ENCODE measurements at regions not wholly inside any gene's neighbourhood (a gene's known extent, or its start where the extent isn't known, plus 50 kb on each side); places are given as distances from the start of the nearest gene placed in this dataset.
"Not testable (repeated sequence)": the region's sequence is repeated elsewhere in the genome, so short reads cannot be mapped to it uniquely, and the experiment has no call there.

- DNase-seq (ENCODE audit: low read depth, low spot score) = no peak
Measured at GRCh38 chr6:139981066-139981624, 606.7 kb upstream of the CITED2 start.

- DNase-seq (ENCODE audit: low read depth, low spot score) = not testable (repeated sequence)
Measured at GRCh38 chr6:139980631-139981030, 606.2 kb upstream of the CITED2 start.

- DNase-seq (ENCODE audit: low read depth, low spot score) = no peak
Measured at GRCh38 chr6:139979021-139979725, 604.7 kb upstream of the CITED2 start.

DNA sequence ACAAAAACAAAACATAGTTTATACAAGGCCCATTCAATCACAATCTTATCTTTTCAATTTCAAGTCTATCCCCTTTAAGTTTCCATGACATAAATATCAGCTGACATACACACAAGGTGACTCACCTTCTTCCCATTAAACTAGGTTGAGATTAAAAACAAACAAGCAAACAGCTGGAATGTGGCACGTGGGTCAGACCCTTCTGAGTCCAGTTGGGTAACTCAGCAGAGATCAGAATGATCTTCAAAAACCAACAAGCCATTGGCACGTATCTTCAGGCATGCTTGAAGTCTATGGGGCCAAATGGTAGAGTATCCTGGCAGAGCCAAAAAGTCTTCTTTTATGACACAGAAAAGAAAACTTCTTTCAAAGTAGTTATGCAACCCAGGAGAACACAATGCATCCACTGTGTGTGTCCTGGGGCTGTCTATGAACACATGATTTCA is 603.5 kb upstream of the CITED2 start:
- no peak for DNase-seq (ENCODE audit: low read depth, low spot score)

- DNase-seq (ENCODE audit: low read depth, low spot score) = peak; percentile 68
Measured at GRCh38 chr6:139973669-139974344, 599.4 kb upstream of the CITED2 start.

GRCh38 chr6:139972116-139972515 is 597.7 kb upstream of the CITED2 start:
- DNase-seq (ENCODE audit: low read depth, low spot score) = no peak

- DNase-seq (ENCODE audit: low read depth, low spot score) = no peak
Measured at GRCh38 chr6:139970591-139970991, 596.1 kb upstream of the CITED2 start.

- DNase-seq (ENCODE audit: low read depth, low spot score) = no peak
Measured at GRCh38 chr6:139967497-139967896, 593.0 kb upstream of the CITED2 start.

- DNase-seq (ENCODE audit: low read depth, low spot score) = no peak
Measured at GRCh38 chr6:139965393-139965792, 590.9 kb upstream of the CITED2 start.

GRCh38 chr6:139964737-139965136 is 590.3 kb upstream of the CITED2 start:
- no peak for DNase-seq (ENCODE audit: low read depth, low spot score)

DNA sequence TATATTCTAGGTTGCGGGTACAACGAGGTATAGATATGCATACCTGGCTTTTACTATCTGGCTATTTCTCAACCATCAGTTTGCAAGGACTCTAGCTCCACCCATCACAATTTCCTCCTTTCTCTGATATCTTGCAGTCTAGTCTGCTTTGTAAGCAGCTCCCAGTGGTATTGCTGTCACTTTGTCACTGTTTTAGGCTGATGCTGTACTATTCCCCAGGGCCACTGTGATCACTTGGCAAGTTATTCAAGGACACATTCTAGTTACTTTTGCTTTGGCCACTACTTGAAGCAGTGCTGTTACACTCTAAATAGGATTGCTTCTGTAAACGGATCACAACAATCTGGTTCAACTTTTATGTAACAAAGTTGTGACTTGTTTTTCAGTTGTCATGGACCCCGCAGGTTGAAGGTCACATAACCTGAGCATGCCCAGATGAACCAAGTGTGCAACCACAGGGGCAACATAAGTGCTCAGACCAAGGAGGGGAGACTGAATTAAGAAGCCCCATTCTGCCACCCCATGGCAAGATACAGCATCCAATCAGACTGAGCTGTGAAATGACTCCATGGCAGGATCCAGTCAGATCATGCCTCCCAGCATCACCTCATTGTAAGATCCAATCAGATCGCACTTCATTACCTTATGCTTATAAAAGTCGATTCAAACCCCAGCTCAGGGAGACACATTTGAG is 588.4 kb upstream of the CITED2 start:
- no peak for DNase-seq (ENCODE audit: low read depth, low spot score)

DNA sequence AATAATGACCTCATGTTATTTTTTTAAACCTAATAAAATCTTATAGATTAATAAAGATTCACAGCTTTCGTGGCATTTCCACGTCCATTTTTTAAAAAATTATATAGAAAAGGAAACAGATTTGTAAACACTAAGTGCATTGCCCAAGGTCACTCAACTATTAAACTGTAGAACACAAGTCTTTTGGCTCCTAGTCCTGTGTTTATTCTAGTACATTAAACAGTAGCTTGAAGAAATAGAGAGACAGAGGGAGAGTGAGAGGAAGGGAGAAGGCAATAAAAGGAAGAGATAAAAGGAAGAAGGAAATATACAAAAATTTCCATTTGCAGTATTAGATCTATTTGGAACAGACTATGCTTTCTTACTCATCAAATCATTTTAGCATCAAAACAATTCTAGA is 586.7 kb upstream of the CITED2 start:
- DNase-seq (ENCODE audit: low read depth, low spot score) = no peak

DNA sequence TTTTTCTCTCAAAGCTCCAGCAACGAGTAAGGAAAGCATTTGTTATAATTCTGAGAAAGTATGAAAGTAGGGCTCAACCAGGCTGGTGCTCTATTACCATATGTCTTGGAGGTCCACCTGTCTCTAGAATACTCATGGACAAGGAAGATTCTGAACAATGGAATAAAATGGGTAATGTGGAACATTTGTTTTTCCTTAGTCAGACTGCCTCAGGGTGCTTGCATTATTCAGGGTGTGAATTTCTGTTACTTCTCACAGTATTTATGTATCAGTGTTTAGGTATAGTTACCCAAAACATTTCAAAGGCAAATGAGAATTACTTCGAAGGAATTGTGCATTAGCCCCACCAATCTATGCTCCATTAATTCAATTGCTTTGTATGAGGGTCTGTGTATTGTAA is 586.2 kb upstream of the CITED2 start:
- no peak for DNase-seq (ENCODE audit: low read depth, low spot score)

- DNase-seq (ENCODE audit: low read depth, low spot score) = no peak
Measured at GRCh38 chr6:139955366-139956155, 581.1 kb upstream of the CITED2 start.

DNA sequence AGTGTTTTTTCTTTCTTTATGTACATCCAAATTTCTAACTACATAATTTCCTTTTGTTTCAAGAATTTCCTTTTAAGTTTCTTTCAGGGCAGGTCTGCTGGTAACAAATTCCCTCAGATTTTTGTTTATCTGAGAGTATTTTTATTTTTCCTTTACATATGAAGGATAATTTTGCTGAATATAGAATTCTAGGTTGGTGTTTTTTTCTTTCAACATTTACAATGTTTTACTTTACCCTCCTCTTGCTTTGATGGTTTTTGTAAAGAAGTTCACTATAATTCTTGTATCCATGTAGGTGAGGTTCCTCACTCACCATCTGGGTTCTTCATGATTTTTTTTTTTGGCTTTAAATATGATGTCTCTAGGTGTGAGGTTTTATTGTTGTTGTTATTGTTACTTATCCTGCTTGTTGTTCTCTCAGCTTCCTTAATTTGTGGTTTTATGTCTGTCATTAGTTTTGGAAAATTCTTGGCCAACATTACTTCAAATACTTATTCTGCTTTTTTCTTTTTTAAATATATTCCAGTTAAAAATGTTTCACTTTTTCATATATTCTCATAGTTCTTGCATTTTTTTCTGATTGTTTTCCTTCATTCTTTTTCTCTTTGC is 580.1 kb upstream of the CITED2 start:
- no peak for DNase-seq (ENCODE audit: low read depth, low spot score)

DNA sequence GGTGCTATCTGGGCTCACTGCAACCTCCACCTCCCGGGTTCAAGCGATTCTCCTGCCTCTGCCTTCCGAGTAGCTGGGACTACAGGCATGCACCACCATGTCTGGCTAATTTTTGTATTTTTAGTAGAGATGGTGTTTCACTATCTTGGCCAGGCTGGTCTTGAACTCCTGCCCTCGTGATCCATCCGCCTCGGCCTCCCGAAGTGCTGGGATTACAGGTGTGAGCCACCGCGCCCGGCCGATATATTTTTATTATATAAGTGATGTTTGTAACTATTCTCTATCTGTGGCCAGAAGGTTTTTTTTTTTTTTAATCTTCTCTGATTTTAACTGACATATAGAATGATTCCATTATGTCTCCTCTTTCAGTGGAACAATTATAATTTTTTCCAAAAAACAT is 579.3 kb upstream of the CITED2 start:
- not testable (repeated sequence) for DNase-seq (ENCODE audit: low read depth, low spot score)

DNA sequence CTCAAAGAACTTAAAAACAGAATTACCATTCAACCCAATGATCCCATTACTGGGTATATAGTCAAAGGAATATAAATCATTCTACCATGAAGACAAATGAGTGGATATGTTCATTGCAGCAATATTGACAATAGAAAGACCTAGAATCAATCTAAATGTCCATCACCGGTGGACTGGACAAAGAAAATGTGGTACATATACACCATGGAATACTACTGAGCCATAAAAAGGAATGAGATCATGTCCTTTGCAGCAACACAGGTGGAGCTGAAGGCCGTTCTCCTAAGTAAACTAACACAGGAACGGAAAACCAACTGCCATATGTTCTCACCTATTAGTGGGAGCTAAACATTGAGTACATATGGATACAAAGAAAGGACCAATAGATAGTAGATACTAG is 576.7 kb upstream of the CITED2 start:
- DNase-seq (ENCODE audit: low read depth, low spot score) = no peak

- DNase-seq (ENCODE audit: low read depth, low spot score) = no peak
Measured at GRCh38 chr6:139944976-139945375, 570.5 kb upstream of the CITED2 start.

GRCh38 chr6:139944131-139944530 is 569.7 kb upstream of the CITED2 start:
- no peak for DNase-seq (ENCODE audit: low read depth, low spot score)

GRCh38 chr6:139943391-139943790 is 568.9 kb upstream of the CITED2 start:
- peak; percentile 85 for DNase-seq (ENCODE audit: low read depth, low spot score)

- DNase-seq (ENCODE audit: low read depth, low spot score) = no peak
Measured at GRCh38 chr6:139942331-139942730, 567.9 kb upstream of the CITED2 start.

All from pulmonary artery endothelial cell (primary cell).